Middle frontal gyrus (tissue), 1 donor: ENCODE measurements at regions not wholly inside any gene's neighbourhood (a gene's known extent, or its start where the extent isn't known, plus 50 kb on each side); places are given as distances from the start of the nearest gene placed in this dataset.
"Not testable (repeated sequence)": the region's sequence is repeated elsewhere in the genome, so short reads cannot be mapped to it uniquely, and the experiment has no call there.

Experiments used
- DNase-seq: peaks from one replicate; pipeline ENCODE4 v3.0.0-alpha.2; 2015; ENCODE audit warnings: low spot score; ENCODE audit errors: extremely low spot score

- no peak for DNase-seq
Observed at GRCh38 chr20:58043236-58044140, 185.0 kb downstream of the ANKRD60 start.

DNA sequence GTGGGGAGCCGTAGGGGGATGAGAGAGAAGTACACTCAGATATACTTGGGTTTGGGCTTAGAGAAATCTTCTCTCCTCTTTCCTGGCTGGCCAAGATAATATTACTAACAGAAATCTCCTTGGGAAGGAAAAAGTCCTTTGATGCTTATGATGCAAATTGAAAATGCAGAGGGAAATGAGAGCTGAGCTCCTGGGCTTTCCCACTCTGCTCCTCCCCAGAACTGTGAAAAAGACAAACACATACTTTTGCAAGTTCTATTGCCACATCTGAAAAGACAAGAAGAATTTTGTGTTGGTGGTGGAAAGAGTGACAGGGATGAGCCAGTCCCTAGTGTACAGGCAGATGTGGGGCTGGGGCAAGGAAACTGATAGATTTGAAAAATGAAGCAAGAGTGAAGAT is 185.9 kb downstream of the ANKRD60 start:
- DNase-seq: no peak

GRCh38 chr20:58040447-58041290 is 187.8 kb downstream of the ANKRD60 start:
- no peak for DNase-seq

DNA sequence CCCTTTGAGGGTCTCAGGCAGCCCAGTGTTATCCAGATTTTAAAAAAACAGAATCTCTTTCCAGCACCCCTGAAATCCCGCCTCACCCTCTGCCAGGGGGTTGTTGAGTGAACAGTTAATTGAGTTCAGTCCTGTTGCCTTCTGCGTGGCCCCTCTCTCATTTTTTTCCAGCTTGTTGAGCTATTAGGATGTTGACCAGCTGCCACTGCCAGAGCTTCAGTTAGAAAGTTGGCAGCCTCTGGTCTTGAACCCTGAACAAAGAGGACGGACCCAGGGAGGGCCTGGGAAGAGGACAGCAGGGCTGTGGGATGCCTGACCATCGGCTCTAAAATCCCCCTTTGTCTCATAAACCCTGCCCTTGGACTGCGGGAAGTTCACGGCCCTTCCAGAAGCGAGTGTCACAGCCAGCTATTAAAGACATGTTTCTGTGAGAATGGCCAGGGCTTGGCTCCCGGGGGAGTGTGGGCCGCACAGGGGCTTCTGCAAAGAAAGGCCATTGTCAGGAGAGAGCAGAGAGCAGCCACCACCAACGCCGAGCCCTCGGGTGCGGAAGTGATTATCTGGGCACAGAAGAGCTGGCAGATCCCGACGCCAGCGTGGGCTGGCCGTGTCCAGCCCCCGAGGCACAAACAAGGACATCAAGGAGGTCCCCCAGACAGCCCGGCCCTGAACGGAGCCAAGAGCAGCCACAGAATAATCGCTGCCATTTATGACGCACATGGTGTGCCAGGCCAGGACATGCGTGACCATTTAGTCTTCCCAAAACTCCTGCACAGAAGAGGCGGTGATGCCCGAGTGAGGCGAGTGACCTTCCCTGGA is 189.0 kb downstream of the ANKRD60 start:
- DNase-seq: no peak

DNA sequence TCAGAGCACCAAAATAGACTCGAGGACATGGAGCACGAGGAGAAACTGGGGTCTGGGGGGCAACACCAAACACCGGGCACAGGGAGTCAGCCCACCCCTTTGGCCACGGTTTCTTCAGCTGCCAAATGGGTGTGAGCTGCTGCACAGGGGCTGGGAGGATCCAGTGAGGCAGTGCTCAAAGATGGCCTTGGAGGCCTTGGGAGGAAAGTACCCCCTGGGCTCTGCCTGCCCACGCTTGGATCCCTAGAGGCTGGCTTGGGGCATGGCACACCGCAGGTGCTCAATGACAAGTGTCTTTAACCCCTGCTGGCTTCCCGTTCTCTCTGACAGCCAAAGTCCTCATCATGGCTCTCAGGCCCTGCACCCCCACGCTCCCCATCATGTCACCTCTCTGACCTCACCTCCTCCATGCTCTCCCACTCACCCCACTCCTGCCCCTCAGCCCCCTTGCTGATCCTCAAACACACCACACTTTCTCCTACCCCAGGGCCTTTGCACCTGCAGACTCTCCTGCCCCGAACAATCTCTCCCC is 190.3 kb downstream of the ANKRD60 start:
- DNase-seq: no peak

DNA sequence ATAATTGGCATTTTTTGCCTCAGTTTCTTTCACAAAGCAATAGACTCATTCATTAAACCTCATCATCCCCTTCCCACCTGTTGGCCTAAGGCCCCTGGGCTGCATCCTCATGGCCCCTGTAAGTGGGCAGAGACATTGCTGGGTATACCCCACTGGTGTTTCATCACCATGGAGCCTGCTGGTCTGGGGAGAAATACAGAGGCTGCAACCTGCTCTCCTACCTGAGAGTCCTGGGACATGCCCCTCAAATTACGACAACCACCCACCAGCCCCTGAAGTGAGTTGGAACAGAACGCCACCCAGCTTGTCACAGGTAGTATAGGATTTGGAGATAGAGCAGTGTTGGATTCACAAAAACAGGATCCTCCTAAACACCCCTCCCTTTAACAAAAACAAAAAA is 190.8 kb downstream of the ANKRD60 start:
- no peak for DNase-seq

GRCh38 chr20:58033026-58033536 is 195.4 kb downstream of the ANKRD60 start:
- no peak for DNase-seq

DNA sequence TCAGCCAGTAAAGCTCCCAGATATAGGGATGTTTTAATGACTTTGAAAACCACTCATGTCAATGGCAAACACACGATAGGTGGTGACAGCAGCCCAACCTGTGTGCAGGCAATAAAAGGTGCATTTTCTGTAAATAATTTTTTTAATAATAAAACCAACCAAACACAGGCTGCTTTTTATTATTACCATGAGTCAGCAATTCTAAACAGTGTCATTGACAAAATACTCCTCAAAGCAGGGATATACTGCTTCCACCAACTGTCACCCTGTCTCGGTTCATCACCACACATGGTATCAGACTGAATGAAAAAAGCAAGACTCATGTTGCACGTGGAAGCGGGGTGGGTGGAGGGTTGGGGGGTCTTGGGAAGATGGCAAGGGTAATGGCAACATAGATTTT is 195.9 kb downstream of the ANKRD60 start:
- no peak for DNase-seq

- DNase-seq: not testable (repeated sequence)
Observed at GRCh38 chr20:58031350-58031749, 197.1 kb downstream of the ANKRD60 start.

DNA sequence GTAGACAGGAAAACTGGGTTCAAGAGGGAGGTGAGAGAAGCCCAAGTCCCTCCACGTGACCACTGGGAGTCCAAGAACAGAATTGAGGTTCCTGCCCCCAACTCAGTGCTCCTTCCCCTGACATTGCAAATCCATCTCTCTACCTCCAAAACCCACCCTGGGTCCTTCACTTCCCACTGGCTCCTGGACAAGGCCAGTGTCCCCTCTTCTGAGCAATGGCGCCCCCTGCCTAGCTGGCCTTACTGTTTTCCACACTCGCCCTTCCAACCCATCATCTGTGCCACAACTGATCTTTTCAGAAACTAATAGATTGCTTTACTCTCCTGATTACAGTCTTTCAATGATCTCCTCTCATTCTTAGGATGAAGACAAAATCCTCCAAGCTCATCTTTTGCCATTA is 200.3 kb downstream of the ANKRD60 start:
- no peak for DNase-seq

DNA sequence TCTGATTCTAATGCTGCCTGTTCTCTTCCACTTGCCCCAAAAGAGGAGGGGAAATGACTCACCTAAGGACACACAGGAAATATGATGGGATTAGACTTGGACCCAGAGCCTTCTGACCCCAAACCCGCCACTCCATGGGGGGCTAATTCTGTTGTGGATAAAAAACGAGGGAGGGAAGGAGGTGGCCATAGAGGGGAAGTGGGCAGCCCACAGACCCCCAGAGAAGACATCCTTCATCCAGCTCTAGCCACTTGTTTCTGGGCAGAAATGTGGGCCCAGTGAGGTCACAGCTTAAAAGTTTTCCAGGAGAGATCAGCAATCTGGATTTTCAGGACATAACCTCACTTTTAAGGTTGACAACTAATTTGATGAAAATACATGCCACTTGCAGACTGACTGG is 202.1 kb downstream of the ANKRD60 start:
- DNase-seq: no peak

- DNase-seq: no peak
Observed at GRCh38 chr20:58025233-58025632, 203.2 kb downstream of the ANKRD60 start.

DNA sequence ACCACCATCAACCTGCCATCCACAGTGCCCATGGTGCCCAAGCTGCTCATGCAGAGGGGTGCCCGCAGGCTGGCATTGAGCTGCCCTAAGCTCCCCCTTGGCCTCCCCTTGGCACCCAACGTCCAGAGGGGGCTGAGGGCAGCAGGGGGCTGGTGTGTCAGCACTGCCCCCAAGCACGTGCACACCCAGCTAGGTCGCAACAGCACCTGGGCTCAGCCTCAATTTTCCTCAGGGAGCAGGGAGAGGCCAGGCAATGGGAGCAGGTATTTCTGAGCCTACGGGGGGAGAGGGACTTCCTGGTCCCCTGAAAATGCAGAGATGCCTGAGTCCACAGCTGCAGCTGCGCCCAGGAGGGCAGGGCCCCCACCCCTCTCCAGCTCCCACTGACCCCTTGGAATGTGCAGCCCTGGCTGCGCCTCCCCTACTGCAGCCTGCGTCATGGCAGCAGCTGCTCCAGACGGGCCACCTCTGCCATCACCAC is 204.2 kb downstream of the ANKRD60 start:
- no peak for DNase-seq

GRCh38 chr20:58023781-58024180 is 204.7 kb downstream of the ANKRD60 start:
- DNase-seq: no peak

- no peak for DNase-seq
Observed at GRCh38 chr20:58023346-58023745, 205.1 kb downstream of the ANKRD60 start.

GRCh38 chr20:58022711-58023110 is 205.7 kb downstream of the ANKRD60 start:
- DNase-seq: no peak

GRCh38 chr20:58021481-58021880 is 207.0 kb downstream of the ANKRD60 start:
- DNase-seq: no peak

- DNase-seq: no peak
Observed at GRCh38 chr20:58020656-58021454, 207.6 kb downstream of the ANKRD60 start.

DNA sequence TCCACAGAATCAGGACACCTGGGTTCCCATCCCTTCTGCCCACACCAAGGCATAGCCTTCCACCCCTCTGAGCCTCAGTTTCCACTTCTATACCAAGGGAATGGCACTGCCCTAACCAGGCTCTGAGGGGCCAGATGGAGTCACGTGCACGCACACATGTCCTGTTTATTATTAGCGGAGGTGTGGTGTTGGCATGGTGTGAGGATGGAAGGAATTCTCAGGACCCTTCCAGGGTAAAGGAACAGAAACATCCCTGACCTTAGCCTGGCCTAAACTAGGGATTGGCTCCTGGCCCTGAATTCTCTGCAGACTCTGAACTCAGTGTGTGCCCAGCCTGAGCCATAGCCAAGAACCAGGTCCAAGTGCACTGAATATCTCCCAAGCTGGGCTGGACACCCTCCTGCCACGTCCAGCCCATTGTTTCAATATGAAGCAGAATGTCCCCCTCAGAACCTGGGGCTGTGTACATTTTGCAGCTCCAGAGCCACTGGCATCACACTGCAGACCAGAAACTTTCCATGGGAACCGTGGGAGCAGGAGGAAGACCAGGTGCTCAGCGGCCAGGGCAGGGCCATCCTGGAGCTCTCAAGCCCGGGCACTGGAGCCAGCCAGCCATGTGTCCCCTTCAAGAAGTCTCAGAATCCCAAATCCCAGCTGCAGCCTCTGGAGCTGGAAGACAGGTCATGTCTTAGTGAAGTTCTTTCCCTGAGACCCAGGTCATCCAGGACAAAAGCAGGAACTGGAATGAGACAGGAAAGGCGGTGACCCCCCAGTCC is 208.4 kb downstream of the ANKRD60 start:
- no peak for DNase-seq
